ENCODE measurements at regions not wholly inside any gene's neighbourhood (a gene's known extent, or its start where the extent isn't known, plus 50 kb on each side); places are given as distances from the start of the nearest gene placed in this dataset.
"Not testable (repeated sequence)": the region's sequence is repeated elsewhere in the genome, so short reads cannot be mapped to it uniquely, and the experiment has no call there.

GRCh38 chr5:115469904-115470516, 74.6 kb downstream of the FEM1C start:
- no peak for DNase-seq

- no peak for DNase-seq
Measured at GRCh38 chr5:115467628-115468027, 76.9 kb downstream of the FEM1C start.

- DNase-seq: no peak
Measured at GRCh38 chr5:115465431-115465830, 79.1 kb downstream of the FEM1C start.

GRCh38 chr5:115463983-115464382, 80.6 kb downstream of the FEM1C start:
- peak; percentile 40 for DNase-seq

GRCh38 chr5:115461506-115462290, 82.9 kb downstream of the FEM1C start:
- no peak for DNase-seq

- DNase-seq: no peak
Measured at GRCh38 chr5:115461093-115461492, 83.5 kb downstream of the FEM1C start.

GRCh38 chr5:115460472-115460871, 84.1 kb downstream of the FEM1C start:
- no peak for DNase-seq

GRCh38 chr5:115459855-115460341, 84.7 kb downstream of the FEM1C start:
- DNase-seq: peak; percentile 45

GRCh38 chr5:115458416-115458815, 86.2 kb downstream of the FEM1C start:
- no peak for DNase-seq

- DNase-seq: peak; percentile 68
Measured at GRCh38 chr5:115458003-115458409, 86.6 kb downstream of the FEM1C start.

GRCh38 chr5:115457571-115457970, 87.0 kb downstream of the FEM1C start:
- DNase-seq: no peak

- DNase-seq: no peak
Measured at GRCh38 chr5:115456539-115457040, 88.0 kb downstream of the FEM1C start.

- DNase-seq: no peak
Measured at GRCh38 chr5:115456056-115456455, 88.5 kb downstream of the FEM1C start.

GRCh38 chr5:115455301-115455707, 89.3 kb downstream of the FEM1C start:
- no peak for DNase-seq

GRCh38 chr5:115453391-115454095, 91.0 kb downstream of the FEM1C start:
- no peak for DNase-seq

GRCh38 chr5:115452536-115453235, 91.9 kb downstream of the FEM1C start:
- DNase-seq: no peak

- DNase-seq: no peak
Measured at GRCh38 chr5:115452083-115452482, 92.5 kb downstream of the FEM1C start.

GRCh38 chr5:115450741-115451140, 93.8 kb downstream of the FEM1C start:
- DNase-seq: no peak

- not testable (repeated sequence) for DNase-seq
Measured at GRCh38 chr5:115448630-115449029, 95.9 kb downstream of the FEM1C start.

- no peak for DNase-seq
Measured at GRCh38 chr5:115440782-115441451, 103.7 kb downstream of the FEM1C start.

- DNase-seq: no peak
Measured at GRCh38 chr5:115439639-115440038, 104.9 kb downstream of the FEM1C start.

- no peak for DNase-seq
Measured at GRCh38 chr5:115439042-115439441, 105.5 kb downstream of the FEM1C start.
